Spleen (tissue), 11 donors: ENCODE measurements at regions not wholly inside any gene's neighbourhood (a gene's known extent, or its start where the extent isn't known, plus 50 kb on each side); places are given as distances from the start of the nearest gene placed in this dataset.

Experiments
- DNase-seq: peaks from one replicate; pipeline ENCODE4 v3.0.0-alpha.2; 2020
- H3K27ac ChIP-seq, 8 donors: fragments of 200-600 bp; sonication (generic) in 7 of 8; 1 replicate in 4 of 8; 2 replicates in 4 of 8; pipeline versions ENCODE4 v1.5.0 to v1.8.0; 2016 to 2021; ENCODE audit warnings: inconsistent platforms in 4 of 8, mild to moderate bottlenecking in 4 of 8, moderate library complexity in 1 of 8
- H3K27me3 ChIP-seq, 7 donors: fragments of 200-600 bp; sonication (generic) in 6 of 7; replicated peaks in 1 of 7; 1 replicate in 4 of 7; 2 replicates in 3 of 7; pipeline versions ENCODE4 v1.5.0 to v1.8.0; 2016 to 2021; ENCODE audit warnings: inconsistent platforms in 3 of 7, mild to moderate bottlenecking in 1 of 7
- H3K36me3 ChIP-seq, 6 donors: fragments of 200-600 bp; sonication (generic) in 5 of 6; 1 replicate in 4 of 6; 2 replicates in 2 of 6; pipeline versions ENCODE4 v1.5.0 to v1.8.0; 2016 to 2021; ENCODE audit warnings: inconsistent platforms in 2 of 6
- H3K4me1 ChIP-seq, 6 donors: fragments of 200-600 bp; sonication (generic) in 5 of 6; 1 replicate in 3 of 6; 2 replicates in 3 of 6; pipeline versions ENCODE4 v1.5.0 to v1.8.0; 2016 to 2021; ENCODE audit warnings: inconsistent platforms in 3 of 6
- H3K4me3 ChIP-seq, 8 donors: fragments of 200-600 bp; sonication (generic) in 7 of 8; 1 replicate in 4 of 8; 2 replicates in 4 of 8; pipeline versions ENCODE4 v1.5.0 to v1.8.0; 2016 to 2021; ENCODE audit warnings: inconsistent platforms in 4 of 8, mild to moderate bottlenecking in 4 of 8, moderate library complexity in 2 of 8
- H3K9me3 ChIP-seq, 8 donors: fragments of 200-600 bp; sonication (generic) in 7 of 8; 1 replicate in 4 of 8; 2 replicates in 4 of 8; pipeline versions ENCODE4 v1.5.0 to v1.8.0; 2016 to 2021; ENCODE audit warnings: inconsistent platforms in 4 of 8
- CTCF ChIP-seq, 11 experiments: fragments of 200-600 bp in 7 of 11; fragments of 450-650 bp in 4 of 11; sonication (generic) in 4 of 11; IDR thresholded peaks in 8 of 11; conservative IDR thresholded peaks in 3 of 11; 1 replicate in 7 of 11; 2 replicates in 4 of 11; pipeline versions ENCODE4 v1.4.0 to v1.8.0; 2016 to 2021; ENCODE audit warnings: antibody characterized with exemption in 11 of 11, inconsistent platforms in 4 of 11, mild to moderate bottlenecking in 1 of 11
- POLR2A ChIP-seq, 3 donors: fragments of 450-650 bp; IDR thresholded peaks; one replicate each; pipeline ENCODE4 v1.5.1; 2017; ENCODE audit warnings: antibody characterized with exemption in 3 of 3, mild to moderate bottlenecking in 1 of 3
- POLR2AphosphoS5 ChIP-seq, 3 donors: sonication (generic); formaldehyde crosslinking; IDR thresholded peaks; one replicate each; pipeline ENCODE4 v1.5.1; 2017; ENCODE audit warnings: antibody characterized with exemption in 3 of 3
- WGBS, 5 donors: extraction: QIAGEN DNeasy Blood & Tissue Kit in 3 of 5; methylation state at CpG; one replicate each; pipeline versions ENCODE4 v1.1.5 to v1.1.7; 2013 to 2018; 5-methylcytosine and 5-hydroxymethylcytosine counted together
- intact Hi-C: fragments of 100-400 bp; cut with DNase I; formaldehyde crosslinking; loops from one replicate; pipeline ENCODE4 v1.15.0; 2023; ENCODE audit warnings: low total_unique reads
- donor health status: healthy with polysubstance abuse.
- donor health status: DM: no; HTN: no; CAD: no; lungs with moderate emphysema.
- donor health status: DM: no; HTN: no; CAD: no.
- donor health status: Bipolar disorder and iron deficiency.
- donor health status: healthy.
- donor health status: DM: no; HTN: no; CAD: no.
- donor health status: DM: yes; HTN: yes; CAD: no.

- H3K36me3 ChIP-seq = no peaks in the 10 kb centered on the region
- no peak for DNase-seq
- TF ChIP-seq CTCF (IDR thresholded peaks at IDR 0.05 in 8 of 11, conservative IDR thresholded peaks at IDR 0.05 in 3 of 11) (no peak), POLR2A (IDR thresholded peaks at IDR 0.05) (no peak), POLR2AphosphoS5 (IDR thresholded peaks at IDR 0.05) (no peak)
- no peak overlapping the region for H3K4me3 ChIP-seq
- H3K27me3 ChIP-seq = no peaks in the 10 kb centered on the region
- intact Hi-C loops = no loop called here
- H3K4me1 ChIP-seq = peaks cover 0 to 10% (median 6%) of the 10 kb centered on the region in 6 donors
- WGBS, 5 donors = 92 to 100% (median 96%) methylated on average over 1 of the region's 1 CpG
- H3K9me3 ChIP-seq = no peaks in the 10 kb centered on the region
- no peak overlapping the region for H3K27ac ChIP-seq
These were observed 125.5 kb downstream of the SPTSSA start for GRCh38 chr14:34336501-34336900.

GRCh38 chr14:34335968-34336367 lies 126.1 kb downstream of the SPTSSA start:
- WGBS, 5 donors = 35 to 64% (median 50%) methylated on average over 1 of the region's 1 CpG
- Histone ChIP-seq H3K4me3 (no peak overlapping the region), H3K36me3 (no peaks in the 10 kb centered on the region), H3K27me3 (no peaks in the 10 kb centered on the region), H3K27ac (no peak overlapping the region), H3K9me3 (no peaks in the 10 kb centered on the region), H3K4me1 (peaks cover 0 to 11% (median 6%) of the 10 kb centered on the region in 6 donors)
- DNase-seq = no peak
- TF ChIP-seq CTCF (IDR thresholded peaks at IDR 0.05 in 8 of 11, conservative IDR thresholded peaks at IDR 0.05 in 3 of 11) (no peak), POLR2AphosphoS5 (IDR thresholded peaks at IDR 0.05) (no peak), POLR2A (IDR thresholded peaks at IDR 0.05) (no peak)
- intact Hi-C loops = no loop called here

- H3K27ac ChIP-seq = no peak overlapping the region
- H3K27me3 ChIP-seq = no peaks in the 10 kb centered on the region
- TF ChIP-seq CTCF (IDR thresholded peaks at IDR 0.05 in 8 of 11, conservative IDR thresholded peaks at IDR 0.05 in 3 of 11) (no peak), POLR2AphosphoS5 (IDR thresholded peaks at IDR 0.05) (no peak), POLR2A (IDR thresholded peaks at IDR 0.05) (no peak)
- intact Hi-C loops = no loop called here
- H3K4me3 ChIP-seq = no peak overlapping the region
- H3K4me1 ChIP-seq = peaks cover 0 to 11% (median 6%) of the 10 kb centered on the region in 6 donors
- no peak for DNase-seq
- no peaks in the 10 kb centered on the region for H3K36me3 ChIP-seq
- no peaks in the 10 kb centered on the region for H3K9me3 ChIP-seq
These were observed 127.7 kb downstream of the SPTSSA start for GRCh38 chr14:34334329-34334728.

- H3K27ac ChIP-seq = no peak overlapping the region
- 46 to 62% (median 57%) methylated on average over 9 of the region's 9 CpGs for WGBS, 5 donors
- DNase-seq = peak; percentile 78
- TF ChIP-seq POLR2AphosphoS5 (IDR thresholded peaks at IDR 0.05) (peak in 1 of 3 donors; percentile 8), POLR2A (IDR thresholded peaks at IDR 0.05) (no peak), CTCF (IDR thresholded peaks at IDR 0.05 in 8 of 11, conservative IDR thresholded peaks at IDR 0.05 in 3 of 11) (peak; percentile 33 to 82 (median 73))
- H3K4me1 ChIP-seq = peaks cover 0 to 11% (median 6%) of the 10 kb centered on the region in 6 donors
- no peaks in the 10 kb centered on the region for H3K36me3 ChIP-seq
- no peaks in the 10 kb centered on the region for H3K9me3 ChIP-seq
- H3K4me3 ChIP-seq = no peak overlapping the region
- no peaks in the 10 kb centered on the region for H3K27me3 ChIP-seq
- intact Hi-C loops = no loop called here
These were observed 130.1 kb downstream of the SPTSSA start for GRCh38 chr14:34331728-34332623.
